Activated CD4-positive, alpha-beta memory T cell treated with anti-CD3 and anti-CD28 coated beads, Interleukin-2, amount 10 ng/mL, durations not matched to agents 7 days and 5 days (primary cell): ENCODE measurements at regions not wholly inside any gene's neighbourhood (a gene's known extent, or its start where the extent isn't known, plus 50 kb on each side); places are given as distances from the start of the nearest gene placed in this dataset.

Experiments
- CTCF ChIA-PET: fragments of 350-600 bp; sonication (Branson Sonifier 250); formaldehyde crosslinking; loops from one replicate; lab custom pipeline; 2021; ENCODE audit warnings: antibody characterized with exemption, inconsistent platforms; lab: Charles Lee
- POLR2A ChIA-PET: fragments of 350-600 bp; sonication (Branson Sonifier 250); formaldehyde crosslinking; loops from one replicate; lab custom pipeline; 2021; ENCODE audit warnings: antibody characterized with exemption; lab: Charles Lee
- DNase-seq: peaks from one replicate; pipeline ENCODE4 v3.0.0-alpha.2; 2020
- H3K27ac Mint-ChIP-seq: one replicate; pipeline ENCODE4 v1.8.0; 2021; ENCODE audit warnings: mild to moderate bottlenecking, mixed read lengths
- H3K27me3 Mint-ChIP-seq: one replicate; pipeline ENCODE4 v1.8.0; 2021; ENCODE audit warnings: mixed read lengths
- H3K36me3 Mint-ChIP-seq: one replicate; pipeline ENCODE4 v1.8.0; 2021; ENCODE audit warnings: low read depth, mixed read lengths
- H3K4me1 Mint-ChIP-seq: one replicate; pipeline ENCODE4 v1.8.0; 2021; ENCODE audit warnings: mixed read lengths
- H3K4me3 Mint-ChIP-seq: one replicate; pipeline ENCODE4 v1.8.0; 2021; ENCODE audit warnings: mild to moderate bottlenecking, mixed read lengths
- H3K9me3 Mint-ChIP-seq: one replicate; pipeline ENCODE4 v1.8.0; 2021; ENCODE audit warnings: mixed read lengths

GRCh38 chr2:181754105-181754504 is 73.8 kb upstream of the NEUROD1 start:
- no peaks in the 10 kb centered on the region for H3K4me1 Mint-ChIP-seq
- no peak overlapping the region for H3K4me3 Mint-ChIP-seq
- ChIA-PET CTCF (no interaction called here), POLR2A (no interaction called here)
- H3K27me3 Mint-ChIP-seq, result peaks cover 50% of the 10 kb centered on the region
- H3K9me3 Mint-ChIP-seq, result no peaks in the 10 kb centered on the region
- no peaks in the 10 kb centered on the region for H3K36me3 Mint-ChIP-seq
- H3K27ac Mint-ChIP-seq, result no peak overlapping the region
- no peak for DNase-seq

- Mint-ChIP-seq H3K36me3 (no peaks in the 10 kb centered on the region), H3K4me3 (no peak overlapping the region), H3K9me3 (no peaks in the 10 kb centered on the region), H3K27me3 (peaks cover 53% of the 10 kb centered on the region), H3K27ac (no peak overlapping the region), H3K4me1 (no peaks in the 10 kb centered on the region)
- no peak for DNase-seq
- ChIA-PET CTCF (interaction anchor here (1.5 kb wide), 1 partner anchor 12 kb away, joined by 3 read pairs; no protein-coding TSS in a partner anchor), POLR2A (no interaction called here)
These were observed 74.9 kb upstream of the NEUROD1 start for GRCh38 chr2:181755181-181755580.

DNA sequence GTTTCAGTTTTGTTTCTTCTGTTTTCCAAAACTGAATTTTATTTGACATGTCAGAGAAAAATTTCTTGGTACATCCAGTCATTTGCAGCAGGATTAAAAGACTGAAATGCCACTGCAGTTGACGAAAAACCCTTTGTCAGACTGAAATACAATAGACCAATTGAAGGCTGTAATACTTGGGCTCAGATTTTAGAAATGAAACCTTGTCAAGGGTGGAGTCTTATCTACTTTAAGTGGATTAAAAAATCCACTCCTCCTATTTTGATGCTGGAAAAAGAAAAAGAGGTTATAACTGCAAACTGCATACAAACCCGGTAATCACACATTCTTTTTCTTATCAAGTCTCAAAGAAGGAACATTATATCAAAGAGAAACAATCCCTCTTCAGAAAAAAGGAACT is 80.2 kb upstream of the NEUROD1 start:
- POLR2A ChIA-PET, result no interaction called here
- no peaks in the 10 kb centered on the region for H3K9me3 Mint-ChIP-seq
- H3K27me3 Mint-ChIP-seq, result peaks cover 19% of the 10 kb centered on the region

DNA sequence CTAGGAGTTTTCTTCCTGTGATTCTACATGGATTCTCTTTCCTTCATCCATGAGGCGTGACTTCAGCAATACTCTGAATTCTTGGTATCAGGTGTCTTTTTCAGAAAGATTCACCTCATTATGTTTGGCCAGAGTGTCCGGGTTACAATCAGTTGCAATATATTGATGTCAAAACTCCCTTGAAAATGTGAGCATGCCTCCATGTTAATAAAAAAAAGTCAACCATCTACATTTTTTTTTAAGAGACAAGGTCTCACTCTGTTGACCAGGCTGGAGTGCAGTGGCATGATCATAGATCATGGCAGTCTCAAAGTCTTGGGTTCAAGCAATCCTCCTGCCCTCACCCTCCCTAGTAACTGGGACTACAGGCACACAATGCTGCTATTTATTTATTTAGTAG is 80.9 kb upstream of the NEUROD1 start:
- no peak overlapping the region for H3K4me3 Mint-ChIP-seq
- H3K9me3 Mint-ChIP-seq, result no peaks in the 10 kb centered on the region
- DNase-seq, result no peak
- ChIA-PET POLR2A (no interaction called here), CTCF (no interaction called here)
- H3K36me3 Mint-ChIP-seq, result no peaks in the 10 kb centered on the region
- no peak overlapping the region for H3K27ac Mint-ChIP-seq
- peaks cover 17% of the 10 kb centered on the region for H3K27me3 Mint-ChIP-seq
- H3K4me1 Mint-ChIP-seq, result no peaks in the 10 kb centered on the region

More for the DNA sequence above, 80.2 kb upstream of the NEUROD1 start:
- no peaks in the 10 kb centered on the region for H3K4me1 Mint-ChIP-seq
- H3K4me3 Mint-ChIP-seq, result no peak overlapping the region
- no peak overlapping the region for H3K27ac Mint-ChIP-seq
- no peak for DNase-seq
- CTCF ChIA-PET, result no interaction called here
- no peaks in the 10 kb centered on the region for H3K36me3 Mint-ChIP-seq

DNA sequence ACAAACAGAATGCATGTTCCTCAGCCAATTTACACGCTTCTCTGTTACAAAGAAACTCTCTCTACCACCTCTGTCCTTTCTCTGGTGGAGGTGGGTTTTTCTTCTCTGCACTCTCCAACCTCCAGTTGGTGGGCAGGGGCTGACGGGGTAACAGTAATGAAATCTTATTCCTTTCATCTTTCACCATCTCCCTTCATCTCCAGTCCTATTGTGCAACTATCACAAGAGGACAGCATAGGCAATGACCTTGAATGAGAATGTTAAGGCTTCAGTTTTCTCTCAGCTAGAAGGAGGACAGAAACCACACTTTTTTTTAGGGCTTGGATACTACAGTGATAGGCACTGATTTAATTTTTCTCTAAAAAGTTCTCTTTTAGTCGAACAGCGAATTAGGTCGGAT is 81.7 kb upstream of the NEUROD1 start:
- ChIA-PET POLR2A (no interaction called here), CTCF (no interaction called here)
- no peak overlapping the region for H3K4me3 Mint-ChIP-seq
- no peaks in the 10 kb centered on the region for H3K36me3 Mint-ChIP-seq
- peaks cover 14% of the 10 kb centered on the region for H3K27me3 Mint-ChIP-seq
- H3K9me3 Mint-ChIP-seq, result no peaks in the 10 kb centered on the region
- H3K4me1 Mint-ChIP-seq, result no peaks in the 10 kb centered on the region
- DNase-seq, result no peak
- H3K27ac Mint-ChIP-seq, result no peak overlapping the region

- DNase-seq, result no peak
- Mint-ChIP-seq H3K27ac (no peak overlapping the region), H3K27me3 (peaks cover 14% of the 10 kb centered on the region), H3K9me3 (no peaks in the 10 kb centered on the region), H3K4me3 (no peak overlapping the region), H3K4me1 (no peaks in the 10 kb centered on the region), H3K36me3 (no peaks in the 10 kb centered on the region)
- ChIA-PET POLR2A (no interaction called here), CTCF (no interaction called here)
These were observed 82.5 kb upstream of the NEUROD1 start for GRCh38 chr2:181762848-181763247.

GRCh38 chr2:181763423-181763822 is 83.1 kb upstream of the NEUROD1 start:
- no peak overlapping the region for H3K27ac Mint-ChIP-seq
- DNase-seq, result no peak
- no peak overlapping the region for H3K4me3 Mint-ChIP-seq
- H3K4me1 Mint-ChIP-seq, result no peaks in the 10 kb centered on the region
- ChIA-PET CTCF (no interaction called here), POLR2A (no interaction called here)
- H3K36me3 Mint-ChIP-seq, result no peaks in the 10 kb centered on the region
- peaks cover 14% of the 10 kb centered on the region for H3K27me3 Mint-ChIP-seq
- no peaks in the 10 kb centered on the region for H3K9me3 Mint-ChIP-seq

DNA sequence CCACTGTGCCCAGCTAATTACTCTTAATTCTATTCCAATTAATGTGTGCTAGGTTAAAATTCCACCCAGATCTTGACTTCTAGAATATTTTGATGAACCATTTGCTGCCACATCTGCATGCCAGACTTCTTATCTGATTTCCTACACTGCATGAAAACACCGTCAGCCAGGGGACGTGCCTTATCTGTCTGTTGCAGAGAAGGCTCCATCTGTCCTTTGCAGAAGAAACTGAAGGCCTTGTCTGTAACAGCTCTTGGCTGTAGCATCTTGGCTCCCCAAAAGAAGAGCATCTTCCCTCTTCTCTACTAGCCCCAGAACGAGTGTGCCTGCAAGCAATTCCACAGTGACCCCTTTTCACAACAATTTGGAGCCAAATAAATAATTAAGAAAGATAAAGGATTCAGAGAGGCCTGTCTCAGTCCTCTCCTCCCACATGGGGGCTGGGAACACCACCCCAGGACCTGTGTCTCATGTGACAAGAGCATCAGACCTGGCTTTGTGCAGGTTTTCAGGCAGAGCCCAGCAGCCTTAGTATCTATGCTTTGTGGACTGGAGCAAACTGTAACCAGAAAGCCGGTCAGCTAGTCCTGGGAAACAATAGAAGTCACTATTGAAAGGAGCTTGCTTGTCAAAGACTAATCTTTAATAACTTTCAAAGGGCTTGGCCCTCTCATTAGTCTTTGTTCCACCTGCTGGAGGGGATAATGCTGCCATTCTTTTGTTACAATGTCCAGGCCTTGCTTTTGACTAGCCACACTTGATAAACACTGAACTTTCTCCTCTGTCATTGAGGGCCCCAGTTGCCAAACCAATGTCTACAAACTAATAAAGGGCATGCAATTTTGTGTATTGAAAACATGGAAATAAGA is 84.0 kb upstream of the NEUROD1 start:
- Mint-ChIP-seq H3K4me1 (no peaks in the 10 kb centered on the region), H3K27ac (no peak overlapping the region), H3K36me3 (no peaks in the 10 kb centered on the region), H3K4me3 (no peak overlapping the region), H3K27me3 (peaks cover 11% of the 10 kb centered on the region), H3K9me3 (no peaks in the 10 kb centered on the region)
- no peak for DNase-seq
- CTCF ChIA-PET, result interaction anchor here (1.3 kb wide), 1 partner anchor 49 kb away, joined by 4 read pairs; no protein-coding TSS in a partner anchor
- POLR2A ChIA-PET, result no interaction called here

DNA sequence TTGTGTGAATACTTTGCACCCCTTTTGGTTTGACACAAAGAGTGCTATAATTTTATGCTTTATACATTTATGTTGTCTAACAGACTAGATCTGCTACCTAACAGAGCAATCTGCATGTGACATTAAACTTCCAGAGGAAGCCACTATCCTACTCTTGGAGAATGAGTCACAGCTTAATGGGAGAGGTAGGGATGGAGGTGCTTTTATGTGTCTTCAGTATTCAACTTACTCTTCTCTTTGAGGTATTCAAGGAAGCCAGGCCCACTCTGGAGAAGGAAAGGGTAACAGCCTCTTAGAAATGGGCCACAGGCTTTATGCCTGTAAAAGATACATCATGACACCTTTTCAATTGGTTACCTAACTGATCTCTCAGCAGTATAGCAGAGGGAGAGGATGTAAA is 85.8 kb upstream of the NEUROD1 start:
- Mint-ChIP-seq H3K27ac (no peak overlapping the region), H3K36me3 (no peaks in the 10 kb centered on the region), H3K9me3 (no peaks in the 10 kb centered on the region), H3K4me3 (no peak overlapping the region), H3K4me1 (no peaks in the 10 kb centered on the region), H3K27me3 (peaks cover 11% of the 10 kb centered on the region)
- CTCF ChIA-PET, result interaction anchor here (0.8 kb wide), 1 partner anchor 43 kb away, joined by 3 read pairs; no protein-coding TSS in a partner anchor
- POLR2A ChIA-PET, result no interaction called here
- DNase-seq, result no peak

GRCh38 chr2:181770150-181770549 is 89.8 kb upstream of the NEUROD1 start:
- no peak for DNase-seq
- Mint-ChIP-seq H3K4me3 (no peak overlapping the region), H3K36me3 (no peaks in the 10 kb centered on the region), H3K27ac (no peak overlapping the region), H3K27me3 (peaks cover 17% of the 10 kb centered on the region), H3K9me3 (no peaks in the 10 kb centered on the region), H3K4me1 (peaks cover 3% of the 10 kb centered on the region)
- POLR2A ChIA-PET, result no interaction called here
- CTCF ChIA-PET, result no interaction called here

GRCh38 chr2:181771356-181771755 is 91.0 kb upstream of the NEUROD1 start:
- CTCF ChIA-PET, result no interaction called here
- Mint-ChIP-seq H3K36me3 (no peaks in the 10 kb centered on the region), H3K27ac (no peak overlapping the region), H3K27me3 (peaks cover 12% of the 10 kb centered on the region), H3K4me3 (no peak overlapping the region), H3K4me1 (peaks cover 3% of the 10 kb centered on the region), H3K9me3 (no peaks in the 10 kb centered on the region)
- POLR2A ChIA-PET, result no interaction called here
- no peak for DNase-seq

DNA sequence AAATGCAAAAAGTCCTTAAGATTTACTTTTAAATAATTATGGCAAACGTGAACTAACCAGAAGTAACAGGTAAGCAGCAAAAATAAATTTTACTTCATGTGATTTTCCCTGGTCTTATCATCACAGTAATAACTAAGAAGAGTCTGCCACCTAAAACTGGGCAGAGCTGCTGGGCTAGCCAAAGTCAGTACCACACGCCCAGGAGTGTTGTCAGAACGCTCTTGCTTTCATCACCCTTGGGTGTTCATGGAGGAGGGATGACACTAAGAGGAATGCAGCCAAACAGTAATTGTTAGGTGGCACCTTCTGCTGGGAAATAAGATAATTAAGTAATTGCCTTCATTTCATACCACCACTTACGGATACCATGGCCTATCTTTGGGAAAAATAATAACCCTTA is 92.0 kb upstream of the NEUROD1 start:
- CTCF ChIA-PET, result no interaction called here
- Mint-ChIP-seq H3K4me3 (no peak overlapping the region), H3K9me3 (no peaks in the 10 kb centered on the region), H3K27me3 (peaks cover 12% of the 10 kb centered on the region), H3K4me1 (peaks cover 3% of the 10 kb centered on the region), H3K36me3 (no peaks in the 10 kb centered on the region), H3K27ac (no peak overlapping the region)
- POLR2A ChIA-PET, result no interaction called here
- no peak for DNase-seq

DNA sequence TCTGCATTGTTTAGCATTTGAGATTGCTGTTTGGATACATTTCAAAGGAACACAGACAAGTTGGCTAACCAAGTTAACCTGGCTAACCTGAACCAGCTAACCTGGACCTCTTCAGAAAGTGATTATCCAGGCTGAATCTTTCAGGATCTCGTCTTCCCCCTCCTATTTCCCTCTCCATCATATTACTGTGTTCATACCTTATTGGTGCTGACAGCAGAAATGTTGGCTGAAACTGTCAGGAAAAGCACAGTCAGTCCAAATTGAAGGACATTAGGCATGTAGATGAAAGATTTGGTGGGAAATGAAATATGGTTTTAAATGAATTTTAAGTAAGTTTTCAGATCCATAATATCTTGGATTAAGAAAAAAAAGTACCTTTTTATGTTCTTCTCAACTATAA is 92.5 kb upstream of the NEUROD1 start:
- Mint-ChIP-seq H3K4me3 (no peak overlapping the region), H3K36me3 (no peaks in the 10 kb centered on the region), H3K27ac (no peak overlapping the region), H3K9me3 (no peaks in the 10 kb centered on the region), H3K4me1 (peaks cover 3% of the 10 kb centered on the region), H3K27me3 (peaks cover 12% of the 10 kb centered on the region)
- no peak for DNase-seq
- ChIA-PET POLR2A (no interaction called here), CTCF (no interaction called here)

- DNase-seq, result no peak
- Mint-ChIP-seq H3K9me3 (no peaks in the 10 kb centered on the region), H3K27me3 (peaks cover 6% of the 10 kb centered on the region), H3K27ac (no peak overlapping the region), H3K36me3 (no peaks in the 10 kb centered on the region), H3K4me1 (peaks cover 6% of the 10 kb centered on the region), H3K4me3 (no peak overlapping the region)
- CTCF ChIA-PET, result no interaction called here
- POLR2A ChIA-PET, result no interaction called here
These were observed 94.4 kb upstream of the NEUROD1 start for GRCh38 chr2:181774685-181775084.
